ENCODE measurements at regions not wholly inside any gene's neighbourhood (a gene's known extent, or its start where the extent isn't known, plus 50 kb on each side); places are given as distances from the start of the nearest gene placed in this dataset.
A peak's percentile ranks its signal among the peaks of the same experiment; 100 is the strongest.

GRCh38 chr22:47328550-47329243 is 566.2 kb downstream of the TBC1D22A start:
- H3K4me3 ChIP-seq (ENCODE audit: control insufficient read depth, low read depth, low read length) = no peak overlapping the region
- peak; percentile 86 for DNase-seq (ENCODE audit: low read depth)
- TF ChIP-seq CTCF (IDR thresholded peaks at IDR 0.05; ENCODE audit: control insufficient read depth, insufficient read depth, low read depth, low read length, missing control alignments) = no peak

GRCh38 chr22:47327241-47327640 is 564.8 kb downstream of the TBC1D22A start:
- H3K4me3 ChIP-seq (ENCODE audit: control insufficient read depth, low read depth, low read length) = no peak overlapping the region
- TF ChIP-seq CTCF (IDR thresholded peaks at IDR 0.05; ENCODE audit: control insufficient read depth, insufficient read depth, low read depth, low read length, missing control alignments) = no peak
- no peak for DNase-seq (ENCODE audit: low read depth)

DNA sequence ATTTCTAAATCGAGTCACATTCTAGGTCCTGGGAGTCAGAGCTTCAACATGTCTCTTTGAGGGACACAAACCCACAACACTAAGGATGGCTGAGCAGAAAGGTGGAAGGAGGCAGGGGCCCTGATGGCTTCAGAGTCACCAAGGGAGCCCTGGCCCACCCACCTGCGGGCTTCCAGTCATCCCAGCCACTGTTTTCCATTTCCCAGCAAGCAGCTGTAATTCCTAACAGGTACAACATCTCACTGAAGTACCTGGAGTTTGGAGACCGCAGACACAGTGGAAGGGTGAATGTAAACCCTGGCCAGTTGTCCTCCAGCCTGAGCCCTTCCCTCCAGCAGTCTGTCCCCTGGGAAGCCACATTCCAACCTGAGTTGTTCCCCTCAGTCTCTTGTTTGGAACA is 562.8 kb downstream of the TBC1D22A start:
- DNase-seq (ENCODE audit: low read depth) = no peak
- no peak for TF ChIP-seq CTCF (IDR thresholded peaks at IDR 0.05; ENCODE audit: control insufficient read depth, insufficient read depth, low read depth, low read length, missing control alignments)
- no peak overlapping the region for H3K4me3 ChIP-seq (ENCODE audit: control insufficient read depth, low read depth, low read length)

- TF ChIP-seq CTCF (IDR thresholded peaks at IDR 0.05; ENCODE audit: control insufficient read depth, insufficient read depth, low read depth, low read length, missing control alignments) = no peak
- H3K4me3 ChIP-seq (ENCODE audit: control insufficient read depth, low read depth, low read length) = no peak overlapping the region
- DNase-seq (ENCODE audit: low read depth) = no peak
Measured at GRCh38 chr22:47324435-47324990, 562.1 kb downstream of the TBC1D22A start.

GRCh38 chr22:47323518-47323917 is 561.1 kb downstream of the TBC1D22A start:
- no peak overlapping the region for H3K4me3 ChIP-seq (ENCODE audit: control insufficient read depth, low read depth, low read length)
- DNase-seq (ENCODE audit: low read depth) = no peak
- no peak for TF ChIP-seq CTCF (IDR thresholded peaks at IDR 0.05; ENCODE audit: control insufficient read depth, insufficient read depth, low read depth, low read length, missing control alignments)

DNA sequence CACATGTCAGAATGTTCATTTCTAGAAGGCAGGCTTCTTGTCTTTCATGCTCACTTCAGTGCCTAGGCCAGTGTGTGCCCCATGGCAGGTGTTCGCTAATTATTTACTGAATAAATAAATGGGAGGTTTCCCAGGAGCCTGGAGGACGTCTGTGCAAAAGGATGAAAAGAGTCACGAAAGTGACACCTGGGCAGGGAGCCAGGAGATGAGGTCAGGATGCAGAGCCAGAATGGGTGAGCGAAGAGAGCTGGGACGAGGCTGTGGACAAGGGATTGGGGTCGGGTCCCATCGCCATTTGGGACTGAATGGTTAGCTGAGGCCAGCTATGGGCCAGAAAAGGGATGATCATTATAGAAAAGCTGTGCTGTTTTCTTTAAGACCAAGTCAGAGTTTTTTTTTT is 560.4 kb downstream of the TBC1D22A start:
- no peak for DNase-seq (ENCODE audit: low read depth)
- no peak for TF ChIP-seq CTCF (IDR thresholded peaks at IDR 0.05; ENCODE audit: control insufficient read depth, insufficient read depth, low read depth, low read length, missing control alignments)
- H3K4me3 ChIP-seq (ENCODE audit: control insufficient read depth, low read depth, low read length) = no peak overlapping the region

Data from AG09309 (cell line).